Thyroid gland (tissue), 4 donors: ENCODE measurements at regions not wholly inside any gene's neighbourhood (a gene's known extent, or its start where the extent isn't known, plus 50 kb on each side); places are given as distances from the start of the nearest gene placed in this dataset.

ENCODE experiments used
- CTCF ChIP-seq, 6 experiments: fragments of 200-600 bp in 3 of 6; fragments of 450-650 bp in 3 of 6; sonication (generic) in 3 of 6; IDR thresholded peaks; one replicate each; pipeline ENCODE4 v1.5.1; 2016 to 2019; ENCODE audit warnings: antibody characterized with exemption in 6 of 6, mild to moderate bottlenecking in 2 of 6, inconsistent platforms in 1 of 6, moderate library complexity in 1 of 6
- POLR2A ChIP-seq, 2 donors: fragments of 450-650 bp; IDR thresholded peaks; one replicate each; pipeline ENCODE4 v1.6.1; 2017; ENCODE audit warnings: antibody characterized with exemption in 2 of 2, mild to moderate bottlenecking in 2 of 2, moderate library complexity in 1 of 2

GRCh38 chr15:98077186-98077585, 116.7 kb downstream of the ARRDC4 start:
- TF ChIP-seq CTCF (IDR thresholded peaks at IDR 0.05) (no peak), POLR2A (IDR thresholded peaks at IDR 0.05) (no peak)
